ENCODE measurements at regions not wholly inside any gene's neighbourhood (a gene's known extent, or its start where the extent isn't known, plus 50 kb on each side); places are given as distances from the start of the nearest gene placed in this dataset.

GRCh38 chr11:36763187-36763586, 165.2 kb upstream of the RAG2 start:
- H3K4me1 Mint-ChIP-seq (ENCODE audit: low read depth, unreplicated experiment) = no peaks in the 10 kb centered on the region
- no peak overlapping the region for H3K4me3 Mint-ChIP-seq (ENCODE audit: unreplicated experiment)
- DNase-seq (ENCODE audit: low read depth) (no peak), FAIRE-seq (no peak)
- Histone ChIP-seq H3K4me2 (ENCODE audit: low read length) (no peak overlapping the region), H3K4me3 (ENCODE audit: insufficient read depth, low read depth, low read length) (no peak overlapping the region), H3K27ac (ENCODE audit: low read depth, low read length) (no peak overlapping the region), H3K79me2 (ENCODE audit: insufficient read depth, low read length) (no peaks in the 10 kb centered on the region), H3K9ac (ENCODE audit: low read length) (no peak overlapping the region), H2AFZ (ENCODE audit: low read depth, low read length) (no peak overlapping the region), H3K4me1 (ENCODE audit: insufficient read depth, low read length) (no peaks in the 10 kb centered on the region), H4K20me1 (ENCODE audit: insufficient read depth, low read length) (no peaks in the 10 kb centered on the region), H3K36me3 (ENCODE audit: insufficient read depth, low read length) (no peaks in the 10 kb centered on the region), H3K9me3 (ENCODE audit: insufficient read depth, low read depth, low read length) (no peaks in the 10 kb centered on the region), H3K27me3 (ENCODE audit: insufficient read depth, low read length) (no peaks in the 10 kb centered on the region)
- peaks cover 2% of the 10 kb centered on the region for H3K9me3 Mint-ChIP-seq (ENCODE audit: unreplicated experiment)
- H3K27ac Mint-ChIP-seq (ENCODE audit: unreplicated experiment) = no peak overlapping the region
- TF ChIP-seq CTCF (IDR thresholded peaks at IDR 0.05; ENCODE audit: insufficient read depth, low read depth, low read length) = no peak
- no peak for TF ChIP-seq EZH2 (IDR thresholded peaks at IDR 0.05; ENCODE audit: insufficient read depth, low read length)
- no peaks in the 10 kb centered on the region for H3K36me3 Mint-ChIP-seq (ENCODE audit: low read depth, unreplicated experiment)
- H3K27me3 Mint-ChIP-seq (ENCODE audit: low read depth, unreplicated experiment) = no peaks in the 10 kb centered on the region

GRCh38 chr11:36757075-36757474, 159.0 kb upstream of the RAG2 start:
- H3K9me3 ChIP-seq (ENCODE audit: insufficient read depth, low read depth, low read length) = no peaks in the 10 kb centered on the region
- no peaks in the 10 kb centered on the region for H3K79me2 ChIP-seq (ENCODE audit: insufficient read depth, low read length)
- H2AFZ ChIP-seq (ENCODE audit: low read depth, low read length) = no peak overlapping the region
- no peaks in the 10 kb centered on the region for H3K4me1 ChIP-seq (ENCODE audit: insufficient read depth, low read length)
- no peak overlapping the region for H3K9ac ChIP-seq (ENCODE audit: low read length)
- Mint-ChIP-seq H3K4me1 (ENCODE audit: low read depth, unreplicated experiment) (peaks cover 4% of the 10 kb centered on the region), H3K4me3 (ENCODE audit: unreplicated experiment) (no peak overlapping the region), H3K9me3 (ENCODE audit: unreplicated experiment) (no peaks in the 10 kb centered on the region), H3K36me3 (ENCODE audit: low read depth, unreplicated experiment) (no peaks in the 10 kb centered on the region), H3K27me3 (ENCODE audit: low read depth, unreplicated experiment) (peaks cover 3% of the 10 kb centered on the region), H3K27ac (ENCODE audit: unreplicated experiment) (no peak overlapping the region)
- no peak overlapping the region for H3K27ac ChIP-seq (ENCODE audit: low read depth, low read length)
- DNase-seq (ENCODE audit: low read depth) = no peak
- no peak for FAIRE-seq
- H4K20me1 ChIP-seq (ENCODE audit: insufficient read depth, low read length) = no peaks in the 10 kb centered on the region
- TF ChIP-seq CTCF (IDR thresholded peaks at IDR 0.05; ENCODE audit: insufficient read depth, low read depth, low read length) = no peak
- TF ChIP-seq EZH2 (IDR thresholded peaks at IDR 0.05; ENCODE audit: insufficient read depth, low read length) = no peak
- no peaks in the 10 kb centered on the region for H3K36me3 ChIP-seq (ENCODE audit: insufficient read depth, low read length)
- H3K27me3 ChIP-seq (ENCODE audit: insufficient read depth, low read length) = no peaks in the 10 kb centered on the region
- H3K4me3 ChIP-seq (ENCODE audit: insufficient read depth, low read depth, low read length) = no peak overlapping the region
- no peak overlapping the region for H3K4me2 ChIP-seq (ENCODE audit: low read length)

- no peak overlapping the region for H3K4me2 ChIP-seq (ENCODE audit: low read length)
- no peaks in the 10 kb centered on the region for H3K79me2 ChIP-seq (ENCODE audit: insufficient read depth, low read length)
- Mint-ChIP-seq H3K4me3 (ENCODE audit: unreplicated experiment) (no peak overlapping the region), H3K36me3 (ENCODE audit: low read depth, unreplicated experiment) (no peaks in the 10 kb centered on the region), H3K4me1 (ENCODE audit: low read depth, unreplicated experiment) (peaks cover 4% of the 10 kb centered on the region), H3K27ac (ENCODE audit: unreplicated experiment) (no peak overlapping the region), H3K27me3 (ENCODE audit: low read depth, unreplicated experiment) (peaks cover 4% of the 10 kb centered on the region), H3K9me3 (ENCODE audit: unreplicated experiment) (no peaks in the 10 kb centered on the region)
- H3K4me1 ChIP-seq (ENCODE audit: insufficient read depth, low read length) = no peaks in the 10 kb centered on the region
- no peaks in the 10 kb centered on the region for H4K20me1 ChIP-seq (ENCODE audit: insufficient read depth, low read length)
- DNase-seq (ENCODE audit: low read depth) (no peak), FAIRE-seq (no peak)
- H2AFZ ChIP-seq (ENCODE audit: low read depth, low read length) = no peak overlapping the region
- no peaks in the 10 kb centered on the region for H3K36me3 ChIP-seq (ENCODE audit: insufficient read depth, low read length)
- no peak overlapping the region for H3K4me3 ChIP-seq (ENCODE audit: insufficient read depth, low read depth, low read length)
- no peak overlapping the region for H3K9ac ChIP-seq (ENCODE audit: low read length)
- H3K27ac ChIP-seq (ENCODE audit: low read depth, low read length) = no peak overlapping the region
- H3K27me3 ChIP-seq (ENCODE audit: insufficient read depth, low read length) = no peaks in the 10 kb centered on the region
- TF ChIP-seq CTCF (IDR thresholded peaks at IDR 0.05; ENCODE audit: insufficient read depth, low read depth, low read length) (no peak), EZH2 (IDR thresholded peaks at IDR 0.05; ENCODE audit: insufficient read depth, low read length) (no peak)
- H3K9me3 ChIP-seq (ENCODE audit: insufficient read depth, low read depth, low read length) = no peaks in the 10 kb centered on the region
Observed at GRCh38 chr11:36753960-36754359, 155.9 kb upstream of the RAG2 start.
